ENCODE measurements at regions not wholly inside any gene's neighbourhood (a gene's known extent, or its start where the extent isn't known, plus 50 kb on each side); places are given as distances from the start of the nearest gene placed in this dataset.
A peak's percentile ranks its signal among the peaks of the same experiment; 100 is the strongest.

DNA sequence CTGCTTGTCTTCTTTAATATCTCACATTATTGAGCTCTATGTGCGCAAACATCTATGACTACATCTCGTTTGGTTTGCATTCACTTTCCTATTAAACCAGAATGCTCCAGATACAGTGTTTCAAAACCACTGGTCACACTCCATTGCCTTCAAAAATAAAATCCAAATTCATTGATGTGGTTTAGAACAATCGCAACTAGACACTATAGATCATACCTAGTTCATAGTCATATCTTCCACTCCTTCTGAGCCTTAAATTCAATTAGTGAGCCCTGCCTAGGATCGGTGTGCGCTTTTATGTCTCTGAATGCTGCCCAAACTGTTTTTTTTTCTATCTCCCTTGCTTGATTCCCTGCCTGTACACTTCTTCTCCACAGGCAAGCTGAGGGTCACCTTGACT lies 238.5 kb upstream of the RGPD4 start:
- no peak for TF ChIP-seq CTCF (IDR thresholded peaks at IDR 0.05; ENCODE audit: control insufficient read depth, insufficient read depth, low read depth, low read length, missing control alignments)
- no peak for DNase-seq (ENCODE audit: low read depth)

GRCh38 chr2:107589079-107589491 lies 237.6 kb upstream of the RGPD4 start:
- no peak overlapping the region for H3K4me3 ChIP-seq (ENCODE audit: control insufficient read depth, low read depth, low read length)
- no peak for DNase-seq (ENCODE audit: low read depth)
- TF ChIP-seq CTCF (IDR thresholded peaks at IDR 0.05; ENCODE audit: control insufficient read depth, insufficient read depth, low read depth, low read length, missing control alignments), result no peak

More for the DNA sequence above, 238.5 kb upstream of the RGPD4 start:
- no peak overlapping the region for H3K4me3 ChIP-seq (ENCODE audit: control insufficient read depth, low read depth, low read length)

DNA sequence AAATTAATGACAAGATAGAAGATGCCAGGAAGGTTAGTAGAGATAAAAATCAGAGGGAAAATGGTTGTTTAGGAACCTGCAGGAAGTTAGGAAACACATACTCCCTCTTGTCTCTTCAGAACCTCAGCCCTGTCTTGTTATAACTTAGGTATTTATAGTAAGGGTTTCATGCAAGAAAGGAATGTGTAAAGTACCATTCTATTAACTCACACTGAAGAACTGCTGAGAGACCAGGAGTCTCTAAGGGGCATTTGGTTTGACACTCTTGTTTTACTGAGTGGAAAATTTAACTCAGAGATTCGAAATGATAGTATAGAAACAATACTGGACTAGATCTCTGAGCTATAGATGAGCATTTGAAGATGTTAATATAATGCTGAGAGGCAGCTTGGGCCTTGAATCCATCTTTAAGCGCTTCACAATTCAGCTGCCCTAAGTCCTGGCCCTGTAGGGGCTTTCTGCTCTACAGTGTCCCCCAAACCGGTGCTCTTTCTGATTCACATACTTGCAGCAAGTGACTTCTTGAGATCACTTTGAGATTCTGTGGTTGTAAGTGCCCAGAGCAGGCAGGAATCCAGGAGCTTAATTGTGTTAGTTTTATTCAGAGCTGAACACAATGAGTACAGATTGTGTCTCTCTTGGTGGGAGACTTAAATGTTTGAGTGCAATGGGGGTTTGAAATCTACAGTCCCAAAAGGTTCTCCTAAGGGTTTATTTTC lies 235.0 kb upstream of the RGPD4 start:
- H3K4me3 ChIP-seq (ENCODE audit: control insufficient read depth, low read depth, low read length), result no peak overlapping the region
- peak; percentile 14 for DNase-seq (ENCODE audit: low read depth)
- no peak for TF ChIP-seq CTCF (IDR thresholded peaks at IDR 0.05; ENCODE audit: control insufficient read depth, insufficient read depth, low read depth, low read length, missing control alignments)

- DNase-seq (ENCODE audit: low read depth), result no peak
- TF ChIP-seq CTCF (IDR thresholded peaks at IDR 0.05; ENCODE audit: control insufficient read depth, insufficient read depth, low read depth, low read length, missing control alignments), result no peak
- H3K4me3 ChIP-seq (ENCODE audit: control insufficient read depth, low read depth, low read length), result no peak overlapping the region
These were observed 234.4 kb upstream of the RGPD4 start for GRCh38 chr2:107592280-107592624.

- DNase-seq (ENCODE audit: low read depth), result no peak
- TF ChIP-seq CTCF (IDR thresholded peaks at IDR 0.05; ENCODE audit: control insufficient read depth, insufficient read depth, low read depth, low read length, missing control alignments), result no peak
- no peak overlapping the region for H3K4me3 ChIP-seq (ENCODE audit: control insufficient read depth, low read depth, low read length)
These were observed 231.4 kb upstream of the RGPD4 start for GRCh38 chr2:107595285-107595684.

- no peak for TF ChIP-seq CTCF (IDR thresholded peaks at IDR 0.05; ENCODE audit: control insufficient read depth, insufficient read depth, low read depth, low read length, missing control alignments)
- peak; percentile 27 for DNase-seq (ENCODE audit: low read depth)
- no peak overlapping the region for H3K4me3 ChIP-seq (ENCODE audit: control insufficient read depth, low read depth, low read length)
These were observed 230.9 kb upstream of the RGPD4 start for GRCh38 chr2:107595749-107596148.

Measured in AG09309 (cell line).